Natural killer cell treated with Interleukin-12 subunit alpha and Interleukin-12 subunit beta and Interleukin-15 and Interleukin-18, amount 100 ng/mL, for 72 hours (primary cell): ENCODE measurements at regions not wholly inside any gene's neighbourhood (a gene's known extent, or its start where the extent isn't known, plus 50 kb on each side); places are given as distances from the start of the nearest gene placed in this dataset.
A peak's percentile ranks its signal among the peaks of the same experiment; 100 is the strongest.

Experiments
- ATAC-seq, 2 donors: fragments of 150-1000 bp; cut with Tn5 transposase in 1 of 2; sonication (Bioruptor Pico), chemical (Tn5 transposase) in 1 of 2; 2 replicates each; pipeline ENCODE4 v1.10.0; 2021
- DNase-seq: peaks from one replicate; pipeline ENCODE4 v3.0.0; 2022; ENCODE audit warnings: low spot score
- H3K27ac Mint-ChIP-seq, 2 donors: 1 replicate in 1 of 2; 2 replicates in 1 of 2; pipeline ENCODE4 v1.8.0; 2022; ENCODE audit warnings: mixed read lengths in 2 of 2, mild to moderate bottlenecking in 1 of 2, moderate library complexity in 1 of 2
- H3K27me3 Mint-ChIP-seq, 2 donors: 1 replicate in 1 of 2; 2 replicates in 1 of 2; pipeline ENCODE4 v1.8.0; 2022; ENCODE audit warnings: mixed read lengths in 2 of 2
- H3K36me3 Mint-ChIP-seq: one replicate; pipeline ENCODE4 v1.8.0; 2022; ENCODE audit warnings: mixed read lengths
- H3K4me1 Mint-ChIP-seq, 2 donors: 1 replicate in 1 of 2; 2 replicates in 1 of 2; pipeline ENCODE4 v1.8.0; 2022; ENCODE audit warnings: low read depth in 2 of 2, mixed read lengths in 2 of 2, mild to moderate bottlenecking in 1 of 2
- H3K4me3 Mint-ChIP-seq: one replicate; pipeline ENCODE4 v1.8.0; 2022; ENCODE audit warnings: mixed read lengths
- H3K9me3 Mint-ChIP-seq: 2 replicates; pipeline ENCODE4 v1.8.0; 2022; ENCODE audit warnings: mixed read lengths

DNA sequence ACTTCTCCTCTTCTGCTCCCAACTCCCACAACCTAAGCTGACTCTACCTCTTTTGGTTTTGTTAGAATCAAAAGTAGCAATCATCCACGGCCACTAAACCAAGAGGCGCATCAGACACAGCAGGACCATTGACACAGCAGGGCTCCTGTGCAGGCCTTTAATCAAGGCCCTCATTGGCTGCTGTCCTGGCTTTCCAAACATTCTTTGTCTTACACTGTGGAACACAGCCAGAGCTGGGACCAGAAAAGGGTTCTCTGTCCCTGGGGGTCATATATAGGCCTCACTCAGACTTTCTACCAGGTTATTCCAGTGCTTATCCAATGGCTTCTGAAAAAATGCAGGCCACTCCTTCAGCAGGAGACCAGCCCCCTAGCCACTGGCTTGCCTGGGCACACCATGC lies 212.7 kb upstream of the NTM start:
- DNase-seq (no peak), ATAC-seq (no peak)
- no peaks in the 10 kb centered on the region for H3K9me3 Mint-ChIP-seq
- no peaks in the 10 kb centered on the region for H3K36me3 Mint-ChIP-seq
- no peaks in the 10 kb centered on the region for H3K4me1 Mint-ChIP-seq
- peaks cover 0 to 6% of the 10 kb centered on the region in 2 donors for H3K27me3 Mint-ChIP-seq
- H3K4me3 Mint-ChIP-seq: no peak overlapping the region
- H3K27ac Mint-ChIP-seq: no peak overlapping the region

- peaks cover 0 to 6% of the 10 kb centered on the region in 2 donors for H3K27me3 Mint-ChIP-seq
- ATAC-seq (no peak), DNase-seq (no peak)
- no peak overlapping the region for H3K4me3 Mint-ChIP-seq
- no peaks in the 10 kb centered on the region for H3K4me1 Mint-ChIP-seq
- H3K27ac Mint-ChIP-seq: no peak overlapping the region
- no peaks in the 10 kb centered on the region for H3K9me3 Mint-ChIP-seq
- no peaks in the 10 kb centered on the region for H3K36me3 Mint-ChIP-seq
These were observed 209.6 kb upstream of the NTM start for GRCh38 chr11:131160846-131161245.

DNA sequence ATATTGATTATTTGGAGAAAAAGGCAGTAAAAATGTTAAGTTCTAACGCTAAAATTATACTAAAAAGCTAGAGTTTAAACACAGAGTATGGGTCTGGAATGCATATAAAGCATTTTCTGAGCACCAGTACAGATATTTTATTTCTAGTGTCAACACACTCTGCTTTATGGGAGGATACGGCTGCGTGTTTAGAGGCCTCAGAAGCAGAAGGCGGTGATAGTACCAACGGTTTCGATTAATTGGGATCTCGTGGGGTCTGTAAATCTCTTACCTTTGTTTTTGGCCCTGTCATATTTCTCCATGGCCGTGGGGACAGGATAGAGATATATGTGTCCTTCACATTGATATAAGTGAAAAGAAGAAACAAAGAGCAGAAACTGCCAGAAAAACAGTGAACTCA lies 206.8 kb upstream of the NTM start:
- Mint-ChIP-seq H3K4me3 (no peak overlapping the region), H3K9me3 (no peaks in the 10 kb centered on the region), H3K27me3 (peaks cover 0 to 15% of the 10 kb centered on the region in 2 donors), H3K27ac (no peak overlapping the region), H3K4me1 (no peaks in the 10 kb centered on the region), H3K36me3 (no peaks in the 10 kb centered on the region)
- DNase-seq (no peak), ATAC-seq (no peak)

- Mint-ChIP-seq H3K4me3 (no peak overlapping the region), H3K27me3 (peaks cover 0 to 15% of the 10 kb centered on the region in 2 donors)
These were observed 205.4 kb upstream of the NTM start for GRCh38 chr11:131165036-131165435.

GRCh38 chr11:131168839-131169713 lies 201.3 kb upstream of the NTM start:
- peaks cover 0 to 20% of the 10 kb centered on the region in 2 donors for H3K27me3 Mint-ChIP-seq
- DNase-seq (no peak), ATAC-seq (no peak)
- no peaks in the 10 kb centered on the region for H3K4me1 Mint-ChIP-seq
- peaks cover 2% of the 10 kb centered on the region for H3K9me3 Mint-ChIP-seq
- H3K36me3 Mint-ChIP-seq: no peaks in the 10 kb centered on the region
- no peak overlapping the region for H3K27ac Mint-ChIP-seq
- H3K4me3 Mint-ChIP-seq: no peak overlapping the region

More at GRCh38 chr11:131165036-131165435, 205.4 kb upstream of the NTM start:
- ATAC-seq: no peak
- Mint-ChIP-seq H3K36me3 (no peaks in the 10 kb centered on the region), H3K4me1 (no peaks in the 10 kb centered on the region), H3K9me3 (no peaks in the 10 kb centered on the region), H3K27ac (no peak overlapping the region)
- DNase-seq: no peak

GRCh38 chr11:131172011-131172410 lies 198.4 kb upstream of the NTM start:
- Mint-ChIP-seq H3K9me3 (peaks cover 8% of the 10 kb centered on the region), H3K4me1 (no peaks in the 10 kb centered on the region), H3K27ac (no peak overlapping the region), H3K27me3 (peaks cover 0 to 20% of the 10 kb centered on the region in 2 donors), H3K36me3 (no peaks in the 10 kb centered on the region), H3K4me3 (no peak overlapping the region)
- no peak for DNase-seq
- ATAC-seq: no peak

DNA sequence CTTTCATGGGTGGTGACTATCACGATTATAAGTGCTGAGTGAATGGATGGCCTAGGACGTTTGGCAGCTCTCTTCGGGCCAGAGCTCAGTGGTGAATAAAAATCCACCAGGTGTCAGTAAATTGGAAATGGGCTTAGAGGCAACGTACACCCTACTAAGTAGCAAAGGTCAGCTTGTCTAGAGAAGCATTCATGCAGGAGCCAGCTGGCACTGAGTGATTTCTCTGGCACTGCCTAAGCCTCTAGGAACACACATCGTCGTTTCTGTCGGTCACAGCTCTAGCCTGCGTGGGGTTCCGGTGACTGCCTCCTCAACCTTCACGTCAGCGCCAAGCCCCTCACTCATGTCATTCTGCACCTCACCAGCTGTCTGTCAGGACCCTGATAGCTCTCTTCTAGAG lies 192.4 kb upstream of the NTM start:
- Mint-ChIP-seq H3K27me3 (peaks cover 0 to 2% of the 10 kb centered on the region in 2 donors), H3K4me1 (no peaks in the 10 kb centered on the region), H3K9me3 (peaks cover 6% of the 10 kb centered on the region), H3K4me3 (no peak overlapping the region), H3K27ac (no peak overlapping the region), H3K36me3 (no peaks in the 10 kb centered on the region)
- DNase-seq (no peak), ATAC-seq (no peak)

GRCh38 chr11:131178596-131178995 lies 191.8 kb upstream of the NTM start:
- no peak for ATAC-seq
- H3K9me3 Mint-ChIP-seq: peaks cover 5% of the 10 kb centered on the region
- peaks cover 0 to 7% of the 10 kb centered on the region in 2 donors for H3K27me3 Mint-ChIP-seq

GRCh38 chr11:131179836-131180235 lies 190.6 kb upstream of the NTM start:
- Mint-ChIP-seq H3K9me3 (peaks cover 5% of the 10 kb centered on the region), H3K4me1 (no peaks in the 10 kb centered on the region), H3K36me3 (no peaks in the 10 kb centered on the region), H3K4me3 (no peak overlapping the region), H3K27me3 (peaks cover 0 to 8% of the 10 kb centered on the region in 2 donors), H3K27ac (no peak overlapping the region)
- DNase-seq: no peak
- ATAC-seq: no peak

More at GRCh38 chr11:131178596-131178995, 191.8 kb upstream of the NTM start:
- H3K27ac Mint-ChIP-seq: no peak overlapping the region
- DNase-seq: no peak
- H3K4me1 Mint-ChIP-seq: no peaks in the 10 kb centered on the region
- H3K36me3 Mint-ChIP-seq: no peaks in the 10 kb centered on the region
- H3K4me3 Mint-ChIP-seq: no peak overlapping the region

GRCh38 chr11:131185915-131186314 lies 184.5 kb upstream of the NTM start:
- Mint-ChIP-seq H3K27me3 (peaks cover 7 to 14% of the 10 kb centered on the region in 2 donors), H3K4me3 (no peak overlapping the region), H3K9me3 (no peaks in the 10 kb centered on the region), H3K36me3 (no peaks in the 10 kb centered on the region), H3K4me1 (peaks cover 0 to 2% of the 10 kb centered on the region in 2 donors), H3K27ac (no peak overlapping the region)
- no peak for DNase-seq
- no peak for ATAC-seq

GRCh38 chr11:131186629-131187101 lies 183.8 kb upstream of the NTM start:
- no peak overlapping the region for H3K27ac Mint-ChIP-seq

DNA sequence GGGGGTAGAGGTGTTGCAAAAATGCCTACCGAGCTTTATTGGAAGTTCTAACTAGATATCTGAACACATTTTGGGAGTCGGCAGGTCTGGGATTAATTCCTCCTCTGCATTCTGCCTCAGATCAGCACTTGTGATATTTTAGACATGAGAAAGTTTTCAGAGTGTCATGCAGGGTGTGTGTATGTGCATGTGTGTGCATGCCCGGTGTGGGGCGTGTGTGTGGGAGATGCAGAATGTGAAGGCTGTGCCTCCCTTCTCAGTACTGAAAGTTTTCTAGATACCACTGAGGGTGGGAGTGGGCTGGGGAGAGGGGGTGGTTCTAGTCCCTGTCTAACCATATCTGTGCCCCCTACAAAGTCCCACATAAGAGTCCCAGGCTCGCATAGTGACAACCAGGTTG lies 180.0 kb upstream of the NTM start:
- no peak overlapping the region for H3K4me3 Mint-ChIP-seq
- H3K36me3 Mint-ChIP-seq: no peaks in the 10 kb centered on the region
- H3K27me3 Mint-ChIP-seq: peaks cover 7% of the 10 kb centered on the region in 2 donors
- no peak overlapping the region for H3K27ac Mint-ChIP-seq
- ATAC-seq: no peak
- no peaks in the 10 kb centered on the region for H3K9me3 Mint-ChIP-seq
- peaks cover 0 to 2% of the 10 kb centered on the region in 2 donors for H3K4me1 Mint-ChIP-seq
- DNase-seq: no peak

More at GRCh38 chr11:131186629-131187101, 183.8 kb upstream of the NTM start:
- Mint-ChIP-seq H3K4me1 (peaks cover 0 to 2% of the 10 kb centered on the region in 2 donors), H3K36me3 (no peaks in the 10 kb centered on the region), H3K4me3 (no peak overlapping the region), H3K27me3 (peaks cover 7 to 14% of the 10 kb centered on the region in 2 donors), H3K9me3 (no peaks in the 10 kb centered on the region)
- DNase-seq (no peak), ATAC-seq (peak in 1 of 2 donors; percentile 41)

DNA sequence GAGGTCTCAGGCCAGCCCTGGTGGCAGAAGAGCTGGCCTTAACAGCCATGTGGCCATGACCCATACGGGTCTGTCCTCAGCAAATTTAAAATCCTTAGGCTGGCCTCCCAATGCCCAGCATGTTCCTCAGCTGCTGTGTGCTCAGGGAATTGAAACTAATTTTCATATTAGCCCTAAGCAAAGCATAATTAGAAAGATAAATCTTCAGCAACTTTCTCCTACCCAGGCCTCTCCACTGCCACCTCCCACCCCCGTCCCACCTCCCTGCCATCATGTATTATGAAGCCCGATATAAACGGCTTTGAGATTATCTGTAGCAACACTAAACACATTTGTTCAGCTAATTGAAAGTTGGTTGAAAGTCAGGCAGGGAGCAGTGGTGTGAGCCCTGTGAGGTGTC lies 178.8 kb upstream of the NTM start:
- DNase-seq: no peak
- Mint-ChIP-seq H3K4me1 (peaks cover 0 to 2% of the 10 kb centered on the region in 2 donors), H3K36me3 (no peaks in the 10 kb centered on the region), H3K27ac (no peak overlapping the region), H3K4me3 (no peak overlapping the region), H3K9me3 (no peaks in the 10 kb centered on the region), H3K27me3 (peaks cover 4 to 5% of the 10 kb centered on the region in 2 donors)
- no peak for ATAC-seq

GRCh38 chr11:131192628-131193027 lies 177.8 kb upstream of the NTM start:
- DNase-seq: no peak
- H3K27me3 Mint-ChIP-seq: no peaks in the 10 kb centered on the region
- no peak overlapping the region for H3K27ac Mint-ChIP-seq
- H3K4me1 Mint-ChIP-seq: no peaks in the 10 kb centered on the region
- no peak for ATAC-seq
- H3K9me3 Mint-ChIP-seq: no peaks in the 10 kb centered on the region
- no peak overlapping the region for H3K4me3 Mint-ChIP-seq
- no peaks in the 10 kb centered on the region for H3K36me3 Mint-ChIP-seq
